Colonic mucosa (tissue), 4 donors: ENCODE measurements at regions not wholly inside any gene's neighbourhood (a gene's known extent, or its start where the extent isn't known, plus 50 kb on each side); places are given as distances from the start of the nearest gene placed in this dataset.

Experiments used
- DNase-seq: peaks from one replicate; pipeline ENCODE4 v3.0.0-alpha.2; 2020
- H3K27ac ChIP-seq: fragments of 200-600 bp; one replicate; pipeline ENCODE4 v1.8.0; 2021
- H3K27me3 ChIP-seq: fragments of 200-600 bp; one replicate; pipeline ENCODE4 v1.8.0; 2021
- H3K36me3 ChIP-seq: fragments of 200-600 bp; one replicate; pipeline ENCODE4 v1.8.0; 2021
- H3K4me1 ChIP-seq: fragments of 200-600 bp; one replicate; pipeline ENCODE4 v1.8.0; 2021; ENCODE audit warnings: mild to moderate bottlenecking
- H3K4me3 ChIP-seq: fragments of 200-600 bp; one replicate; pipeline ENCODE4 v1.8.0; 2021
- H3K9ac ChIP-seq, 2 donors: one replicate each; pipeline ENCODE4 v1.7.0; 2013; ENCODE audit warnings: control low read depth in 2 of 2, low read depth in 2 of 2, low read length in 2 of 2
- H3K9me3 ChIP-seq: fragments of 200-600 bp; one replicate; pipeline ENCODE4 v1.8.0; 2021
- CTCF ChIP-seq: fragments of 200-600 bp; IDR thresholded peaks from one replicate; pipeline ENCODE4 v1.8.0; 2022; ENCODE audit warnings: antibody characterized with exemption, mild to moderate bottlenecking
- intact Hi-C: fragments of 100-400 bp; cut with DNase I; formaldehyde crosslinking; loops from one replicate; pipeline ENCODE4 v1.14.1; 2022
- donor health status: healthy.
- donor health status: DM: no; HTN: no; CAD: no.
- donor health status: DM: no; HTN: no; CAD: no.

- Histone ChIP-seq H3K4me3 (no peak overlapping the region), H3K27ac (no peak overlapping the region), H3K9me3 (no peaks in the 10 kb centered on the region), H3K27me3 (no peaks in the 10 kb centered on the region), H3K9ac (no peak overlapping the region), H3K4me1 (no peaks in the 10 kb centered on the region), H3K36me3 (no peaks in the 10 kb centered on the region)
- no peak for TF ChIP-seq CTCF
- intact Hi-C loops = no loop called here
- no peak for DNase-seq
Observed at GRCh38 chr2:41127351-41127750, 675.5 kb upstream of the SLC8A1 start.

GRCh38 chr2:41129988-41130387 is 678.1 kb upstream of the SLC8A1 start:
- no peaks in the 10 kb centered on the region for H3K9me3 ChIP-seq
- H3K4me3 ChIP-seq = no peak overlapping the region
- no peak for DNase-seq
- H3K9ac ChIP-seq = no peak overlapping the region
- no peaks in the 10 kb centered on the region for H3K27me3 ChIP-seq
- intact Hi-C loops = no loop called here
- TF ChIP-seq CTCF = no peak
- H3K27ac ChIP-seq = no peak overlapping the region
- no peaks in the 10 kb centered on the region for H3K4me1 ChIP-seq
- H3K36me3 ChIP-seq = no peaks in the 10 kb centered on the region

GRCh38 chr2:41137031-41137430 is 685.1 kb upstream of the SLC8A1 start:
- H3K4me1 ChIP-seq = no peaks in the 10 kb centered on the region
- H3K27me3 ChIP-seq = no peaks in the 10 kb centered on the region
- no peaks in the 10 kb centered on the region for H3K9me3 ChIP-seq
- DNase-seq = no peak
- H3K27ac ChIP-seq = no peak overlapping the region
- intact Hi-C loops = no loop called here
- no peak overlapping the region for H3K9ac ChIP-seq
- H3K36me3 ChIP-seq = no peaks in the 10 kb centered on the region
- TF ChIP-seq CTCF = no peak
- H3K4me3 ChIP-seq = no peak overlapping the region

GRCh38 chr2:41141146-41141791 is 689.4 kb upstream of the SLC8A1 start:
- intact Hi-C loops = no loop called here
- no peak for TF ChIP-seq CTCF
- Histone ChIP-seq H3K36me3 (no peaks in the 10 kb centered on the region), H3K4me3 (no peak overlapping the region), H3K27ac (no peak overlapping the region), H3K9ac (no peak overlapping the region), H3K4me1 (no peaks in the 10 kb centered on the region), H3K27me3 (no peaks in the 10 kb centered on the region), H3K9me3 (no peaks in the 10 kb centered on the region)
- no peak for DNase-seq

GRCh38 chr2:41142478-41142877 is 690.6 kb upstream of the SLC8A1 start:
- TF ChIP-seq CTCF = no peak
- H3K27me3 ChIP-seq = no peaks in the 10 kb centered on the region
- no peak for DNase-seq
- H3K4me3 ChIP-seq = no peak overlapping the region
- no peak overlapping the region for H3K9ac ChIP-seq
- no peaks in the 10 kb centered on the region for H3K36me3 ChIP-seq
- H3K9me3 ChIP-seq = no peaks in the 10 kb centered on the region
- intact Hi-C loops = no loop called here
- H3K4me1 ChIP-seq = no peaks in the 10 kb centered on the region
- no peak overlapping the region for H3K27ac ChIP-seq
